ENCODE measurements at regions not wholly inside any gene's neighbourhood (a gene's known extent, or its start where the extent isn't known, plus 50 kb on each side); places are given as distances from the start of the nearest gene placed in this dataset.

GRCh38 chrX:39459204-39459603, 638.6 kb downstream of the BCOR start:
- no peak for TF ChIP-seq CTCF (IDR thresholded peaks at IDR 0.05; ENCODE audit: low read depth, low read length)
- TF ChIP-seq EZH2phosphoT487 (IDR thresholded peaks at IDR 0.05; ENCODE audit: low read depth) = no peak

Data from OCI-LY3 (cell line).